LoVo (cell line): ENCODE measurements at regions not wholly inside any gene's neighbourhood (a gene's known extent, or its start where the extent isn't known, plus 50 kb on each side); places are given as distances from the start of the nearest gene placed in this dataset.

Experiments used
- DNase-seq: peaks from one replicate; pipeline ENCODE4 v3.0.0-alpha.2; 2016; ENCODE audit warnings: low spot score

GRCh38 chr2:126748188-126748760 is 92.3 kb downstream of the GYPC start:
- DNase-seq, result no peak

GRCh38 chr2:126748929-126749518 is 93.1 kb downstream of the GYPC start:
- no peak for DNase-seq

- DNase-seq, result no peak
Measured at GRCh38 chr2:126749537-126749936, 93.6 kb downstream of the GYPC start.

GRCh38 chr2:126750506-126750905 is 94.5 kb downstream of the GYPC start:
- DNase-seq, result no peak

- no peak for DNase-seq
Measured at GRCh38 chr2:126751477-126751876, 95.5 kb downstream of the GYPC start.

GRCh38 chr2:126752876-126753275 is 96.9 kb downstream of the GYPC start:
- no peak for DNase-seq

- no peak for DNase-seq
Measured at GRCh38 chr2:126753501-126754212, 97.7 kb downstream of the GYPC start.

GRCh38 chr2:126754240-126755004 is 98.5 kb downstream of the GYPC start:
- no peak for DNase-seq

- no peak for DNase-seq
Measured at GRCh38 chr2:126756125-126756524, 100.2 kb downstream of the GYPC start.

GRCh38 chr2:126761256-126761980 is 105.5 kb downstream of the GYPC start:
- DNase-seq, result no peak

GRCh38 chr2:126761981-126762878 is 106.3 kb downstream of the GYPC start:
- no peak for DNase-seq

GRCh38 chr2:126764686-126765265 is 108.8 kb downstream of the GYPC start:
- DNase-seq, result no peak

GRCh38 chr2:126765395-126765794 is 109.4 kb downstream of the GYPC start:
- no peak for DNase-seq

- DNase-seq, result no peak
Measured at GRCh38 chr2:126766295-126766968, 110.5 kb downstream of the GYPC start.

- DNase-seq, result no peak
Measured at GRCh38 chr2:126766969-126767296, 111.0 kb downstream of the GYPC start.

- no peak for DNase-seq
Measured at GRCh38 chr2:126769118-126769517, 113.2 kb downstream of the GYPC start.

GRCh38 chr2:126770466-126770865 is 114.5 kb downstream of the GYPC start:
- no peak for DNase-seq

GRCh38 chr2:126771094-126771493 is 115.1 kb downstream of the GYPC start:
- no peak for DNase-seq

- DNase-seq, result no peak
Measured at GRCh38 chr2:126771501-126772195, 115.7 kb downstream of the GYPC start.

- DNase-seq, result no peak
Measured at GRCh38 chr2:126774290-126774689, 118.3 kb downstream of the GYPC start.
